ENCODE measurements at regions not wholly inside any gene's neighbourhood (a gene's known extent, or its start where the extent isn't known, plus 50 kb on each side); places are given as distances from the start of the nearest gene placed in this dataset.
A peak's percentile ranks its signal among the peaks of the same experiment; 100 is the strongest.
"Not testable (repeated sequence)": the region's sequence is repeated elsewhere in the genome, so short reads cannot be mapped to it uniquely, and the experiment has no call there.

DNA sequence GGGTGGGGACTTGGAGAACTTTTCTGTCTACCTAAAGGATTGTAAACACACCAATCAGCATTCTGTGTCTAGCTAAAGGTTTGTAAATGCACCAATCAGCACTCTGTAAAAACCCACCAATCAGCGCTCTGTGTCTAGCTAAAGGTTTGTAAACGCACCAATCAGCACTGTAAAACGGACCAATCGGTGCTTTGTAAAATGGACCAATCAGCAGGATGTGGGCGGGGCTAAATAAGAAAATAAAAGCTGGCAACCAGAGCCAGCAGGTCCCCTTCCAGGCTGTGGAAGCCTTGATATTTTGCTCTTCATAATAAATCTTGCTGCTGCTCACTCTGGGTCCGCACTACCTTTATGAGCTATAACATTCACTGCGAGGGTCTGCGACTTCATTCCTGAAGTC, 331.3 kb downstream of the SUCLG1 start:
- H3K36me3 Mint-ChIP-seq (ENCODE audit: low read depth); H3K27me3 Mint-ChIP-seq; H3K27ac Mint-ChIP-seq; H3K4me1 Mint-ChIP-seq; H3K4me3 Mint-ChIP-seq; DNase-seq; intact Hi-C loops (cut with micrococcal nuclease); H3K9me3 Mint-ChIP-seq: not testable (repeated sequence)

DNA sequence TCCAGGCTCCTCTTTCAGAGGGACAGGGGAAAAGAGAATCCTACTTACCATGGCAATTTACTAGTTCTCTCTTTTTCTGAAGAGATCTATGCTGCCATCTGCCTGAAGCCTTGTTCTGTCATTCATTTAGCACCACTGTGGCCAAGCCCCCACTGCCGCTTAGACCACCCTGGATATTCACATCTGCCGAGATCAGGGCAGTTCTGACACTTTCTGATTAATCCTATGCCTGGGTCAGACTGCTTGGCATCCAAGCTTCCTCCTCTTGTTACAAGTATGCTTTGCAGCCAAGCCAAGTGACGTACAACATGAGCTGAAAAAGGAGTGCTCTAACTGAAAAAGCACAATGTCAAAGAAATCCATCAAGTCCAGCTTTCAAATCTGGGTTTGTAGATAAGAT, 332.6 kb downstream of the SUCLG1 start:
- intact Hi-C loops (cut with micrococcal nuclease): no loop called here

GRCh38 chr2:84126084-84126483, 333.0 kb downstream of the SUCLG1 start:
- H3K36me3 Mint-ChIP-seq (ENCODE audit: low read depth): no peaks in the 10 kb centered on the region
- intact Hi-C loops (cut with micrococcal nuclease): no loop called here
- no peaks in the 10 kb centered on the region for H3K4me1 Mint-ChIP-seq
- no peaks in the 10 kb centered on the region for H3K9me3 Mint-ChIP-seq
- no peak overlapping the region for H3K27ac Mint-ChIP-seq
- peaks cover 2% of the 10 kb centered on the region for H3K27me3 Mint-ChIP-seq
- DNase-seq: no peak
- no peak overlapping the region for H3K4me3 Mint-ChIP-seq

More for the DNA sequence above, 332.6 kb downstream of the SUCLG1 start:
- Mint-ChIP-seq H3K36me3 (ENCODE audit: low read depth) (no peaks in the 10 kb centered on the region), H3K9me3 (no peaks in the 10 kb centered on the region), H3K4me3 (no peak overlapping the region), H3K4me1 (no peaks in the 10 kb centered on the region), H3K27me3 (no peaks in the 10 kb centered on the region), H3K27ac (no peak overlapping the region)
- DNase-seq: no peak

DNA sequence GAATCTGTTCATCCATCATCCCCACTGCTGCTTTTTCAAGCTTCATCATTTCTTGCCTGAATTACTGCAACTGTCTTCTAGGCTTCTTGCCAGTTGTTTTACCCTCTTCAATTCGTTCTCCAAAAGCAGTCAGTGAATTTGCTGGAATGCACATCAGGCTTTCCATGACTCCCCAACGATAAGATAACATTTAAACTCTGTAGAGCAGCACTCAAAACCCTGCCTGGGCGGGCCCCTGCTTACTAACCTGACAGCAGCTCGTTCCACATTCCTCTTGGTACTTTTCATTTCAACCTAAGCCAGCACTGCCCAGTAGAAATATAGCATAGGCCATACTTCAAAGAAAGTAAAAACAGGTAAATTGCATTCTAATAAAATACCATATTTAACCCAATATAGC, 342.9 kb downstream of the SUCLG1 start:
- no peak overlapping the region for H3K27ac Mint-ChIP-seq

DNA sequence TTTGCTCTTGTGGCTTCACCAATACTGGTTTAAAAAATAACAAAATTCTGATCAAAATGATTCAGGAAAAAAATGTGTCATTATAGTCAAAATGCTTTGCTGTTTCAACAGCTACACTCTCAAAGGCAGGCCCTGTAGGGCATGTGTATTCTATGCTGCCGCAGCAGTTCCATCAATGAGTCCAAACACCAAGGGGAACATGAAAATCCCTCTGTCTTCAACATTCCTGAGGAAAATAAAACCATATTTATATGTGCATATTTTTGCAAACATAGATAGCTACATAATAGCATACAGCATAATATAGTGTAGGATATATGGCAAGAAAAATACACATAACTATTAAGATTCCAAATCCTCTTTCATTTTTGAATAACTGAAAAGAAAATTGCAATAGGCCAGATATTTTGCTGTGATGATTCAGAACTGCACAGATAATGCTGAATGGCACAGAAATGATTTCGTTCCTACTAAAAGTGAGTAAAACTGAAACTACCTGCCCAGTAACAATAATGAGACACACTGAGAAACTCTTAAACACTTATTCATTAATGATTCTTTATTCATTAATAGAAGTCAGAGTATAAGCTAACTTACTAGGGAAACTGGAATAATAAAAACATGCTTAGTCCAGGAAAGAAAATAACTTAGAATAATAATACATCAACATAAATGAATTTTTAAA, 343.8 kb downstream of the SUCLG1 start:
- Mint-ChIP-seq H3K9me3 (no peaks in the 10 kb centered on the region), H3K4me1 (no peaks in the 10 kb centered on the region), H3K27ac (no peak overlapping the region), H3K4me3 (no peak overlapping the region), H3K27me3 (no peaks in the 10 kb centered on the region), H3K36me3 (ENCODE audit: low read depth) (no peaks in the 10 kb centered on the region)
- DNase-seq: no peak
- intact Hi-C loops (cut with micrococcal nuclease): no loop called here

More for the DNA sequence above, 342.9 kb downstream of the SUCLG1 start:
- DNase-seq: no peak
- intact Hi-C loops (cut with micrococcal nuclease): no loop called here
- no peaks in the 10 kb centered on the region for H3K4me1 Mint-ChIP-seq
- no peaks in the 10 kb centered on the region for H3K36me3 Mint-ChIP-seq (ENCODE audit: low read depth)
- no peak overlapping the region for H3K4me3 Mint-ChIP-seq
- H3K27me3 Mint-ChIP-seq: peaks cover under 1% of the 10 kb centered on the region
- H3K9me3 Mint-ChIP-seq: no peaks in the 10 kb centered on the region

DNA sequence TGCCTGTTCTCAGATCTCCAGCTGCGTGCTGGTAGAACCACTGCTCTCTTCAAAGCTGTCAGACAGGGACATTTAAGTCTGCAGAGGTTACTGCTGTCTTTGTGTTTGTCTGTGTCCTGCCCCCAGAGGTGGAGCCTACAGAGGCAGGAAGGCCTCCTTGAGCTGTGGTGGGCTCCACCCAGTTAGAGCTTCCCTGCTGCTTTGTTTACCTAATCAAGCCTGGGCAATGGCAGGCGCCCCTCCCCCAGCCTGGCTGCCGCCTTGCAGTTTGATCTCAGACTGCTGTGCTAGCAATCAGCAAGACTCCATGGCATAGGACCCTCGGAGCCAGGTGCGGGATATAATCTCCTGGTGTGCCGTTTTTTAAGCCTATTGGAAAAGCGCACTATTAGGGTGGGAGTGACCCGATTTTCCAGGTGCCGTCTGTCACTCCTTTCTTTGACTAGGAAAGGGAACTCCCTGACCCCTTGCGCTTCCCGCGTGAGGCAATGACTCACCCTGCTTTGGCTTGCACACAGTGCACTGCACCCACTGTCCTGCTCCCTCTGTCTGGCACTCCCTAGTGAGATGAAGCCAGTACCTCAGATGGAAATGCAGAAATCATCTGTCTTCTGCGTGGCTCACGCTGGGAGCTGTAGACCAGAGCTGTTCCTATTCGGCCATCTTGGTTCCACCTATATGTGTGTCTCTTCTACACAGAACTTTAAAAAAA, 355.1 kb downstream of the SUCLG1 start:
- H3K27ac Mint-ChIP-seq; DNase-seq; H3K27me3 Mint-ChIP-seq; H3K36me3 Mint-ChIP-seq (ENCODE audit: low read depth); H3K9me3 Mint-ChIP-seq; intact Hi-C loops (cut with micrococcal nuclease); H3K4me1 Mint-ChIP-seq; H3K4me3 Mint-ChIP-seq: not testable (repeated sequence)

GRCh38 chr2:84102274-84102673, 356.8 kb downstream of the SUCLG1 start:
- Mint-ChIP-seq H3K27ac (no peak overlapping the region), H3K9me3 (no peaks in the 10 kb centered on the region), H3K4me3 (no peak overlapping the region), H3K4me1 (no peaks in the 10 kb centered on the region), H3K27me3 (no peaks in the 10 kb centered on the region), H3K36me3 (ENCODE audit: low read depth) (no peaks in the 10 kb centered on the region)
- intact Hi-C loops (cut with micrococcal nuclease): no loop called here
- no peak for DNase-seq

- H3K9me3 Mint-ChIP-seq: no peaks in the 10 kb centered on the region
- no peak overlapping the region for H3K27ac Mint-ChIP-seq
- peaks cover 8% of the 10 kb centered on the region for H3K27me3 Mint-ChIP-seq
- intact Hi-C loops (cut with micrococcal nuclease): no loop called here
- H3K4me1 Mint-ChIP-seq: no peaks in the 10 kb centered on the region
- H3K36me3 Mint-ChIP-seq (ENCODE audit: low read depth): no peaks in the 10 kb centered on the region
- no peak overlapping the region for H3K4me3 Mint-ChIP-seq
- no peak for DNase-seq
Observed at GRCh38 chr2:84088656-84089055, 370.4 kb downstream of the SUCLG1 start.

GRCh38 chr2:84085562-84085961, 373.5 kb downstream of the SUCLG1 start:
- H3K4me1 Mint-ChIP-seq: no peaks in the 10 kb centered on the region
- no peak overlapping the region for H3K4me3 Mint-ChIP-seq
- intact Hi-C loops (cut with micrococcal nuclease): no loop called here

DNA sequence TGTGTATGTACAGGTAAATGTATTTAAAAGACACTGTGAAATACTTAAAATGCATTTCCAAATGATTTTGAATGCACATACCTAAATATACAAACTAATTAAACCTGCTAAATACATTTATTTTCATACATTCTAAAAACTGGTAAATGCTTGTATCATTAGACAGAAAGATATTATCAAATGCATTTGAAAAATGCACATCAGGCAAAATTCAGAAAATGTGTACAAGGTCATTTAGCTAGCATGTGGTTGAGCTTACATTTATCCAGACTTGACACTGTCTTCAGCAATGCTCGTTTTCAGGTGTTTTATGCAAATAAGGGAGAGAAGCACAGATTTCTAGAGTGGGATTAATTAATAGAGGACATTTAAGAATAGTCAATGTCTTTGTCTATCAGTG, 374.2 kb downstream of the SUCLG1 start:
- H3K27me3 Mint-ChIP-seq: peaks cover 8% of the 10 kb centered on the region
- no peaks in the 10 kb centered on the region for H3K36me3 Mint-ChIP-seq (ENCODE audit: low read depth)
- H3K4me3 Mint-ChIP-seq: no peak overlapping the region
- H3K27ac Mint-ChIP-seq: no peak overlapping the region
- DNase-seq: no peak
- H3K9me3 Mint-ChIP-seq: no peaks in the 10 kb centered on the region
- intact Hi-C loops (cut with micrococcal nuclease): no loop called here
- H3K4me1 Mint-ChIP-seq: no peaks in the 10 kb centered on the region

More at GRCh38 chr2:84085562-84085961, 373.5 kb downstream of the SUCLG1 start:
- Mint-ChIP-seq H3K36me3 (ENCODE audit: low read depth) (no peaks in the 10 kb centered on the region), H3K27me3 (peaks cover 8% of the 10 kb centered on the region), H3K9me3 (no peaks in the 10 kb centered on the region), H3K27ac (no peak overlapping the region)
- DNase-seq: no peak

DNA sequence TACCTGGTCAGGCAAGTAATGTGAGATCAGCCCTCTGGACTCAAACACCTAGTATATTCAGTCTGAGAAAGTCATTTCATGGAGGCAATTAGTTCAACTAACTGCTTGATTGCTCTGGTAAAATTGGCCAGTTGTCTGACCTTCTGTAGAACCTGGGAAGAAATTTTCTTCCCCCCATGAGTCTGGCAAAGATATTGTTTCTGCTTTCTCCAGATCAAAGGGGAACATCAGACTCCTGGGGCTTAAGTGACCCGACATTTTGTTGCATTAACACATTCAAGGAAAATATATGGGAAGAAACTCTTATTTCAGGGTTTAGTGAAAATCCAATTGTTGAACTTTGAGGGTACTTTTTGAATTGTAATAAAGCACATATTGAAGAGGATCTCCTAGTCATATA, 375.1 kb downstream of the SUCLG1 start:
- peaks cover 8% of the 10 kb centered on the region for H3K27me3 Mint-ChIP-seq
- intact Hi-C loops (cut with micrococcal nuclease): no loop called here
- H3K4me1 Mint-ChIP-seq: no peaks in the 10 kb centered on the region
- no peaks in the 10 kb centered on the region for H3K36me3 Mint-ChIP-seq (ENCODE audit: low read depth)
- H3K27ac Mint-ChIP-seq: no peak overlapping the region
- DNase-seq: no peak
- H3K4me3 Mint-ChIP-seq: no peak overlapping the region
- no peaks in the 10 kb centered on the region for H3K9me3 Mint-ChIP-seq

DNA sequence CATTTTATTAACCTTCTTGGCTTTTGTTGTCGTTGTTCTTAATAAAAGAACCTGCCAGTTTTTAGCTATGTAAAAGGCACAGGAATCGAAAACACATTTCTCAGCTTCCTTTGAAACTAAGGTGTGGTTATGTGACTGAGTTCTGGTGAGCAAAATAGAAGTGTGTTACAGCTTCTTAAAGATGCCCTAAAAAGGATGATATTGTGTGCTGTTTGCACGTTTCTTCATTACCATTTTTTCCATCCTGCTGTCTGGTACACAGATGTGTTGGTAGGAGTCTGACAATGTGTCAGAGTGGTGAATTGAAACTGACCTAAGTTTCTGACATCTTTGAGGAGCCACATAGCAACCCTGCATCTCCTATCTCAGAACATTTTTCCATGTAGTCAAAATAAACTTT, 380.6 kb downstream of the SUCLG1 start:
- intact Hi-C loops (cut with micrococcal nuclease): no loop called here
- no peak for DNase-seq
- no peaks in the 10 kb centered on the region for H3K36me3 Mint-ChIP-seq (ENCODE audit: low read depth)
- H3K9me3 Mint-ChIP-seq: no peaks in the 10 kb centered on the region
- no peaks in the 10 kb centered on the region for H3K4me1 Mint-ChIP-seq
- no peak overlapping the region for H3K27ac Mint-ChIP-seq
- no peak overlapping the region for H3K4me3 Mint-ChIP-seq
- H3K27me3 Mint-ChIP-seq: no peaks in the 10 kb centered on the region

DNA sequence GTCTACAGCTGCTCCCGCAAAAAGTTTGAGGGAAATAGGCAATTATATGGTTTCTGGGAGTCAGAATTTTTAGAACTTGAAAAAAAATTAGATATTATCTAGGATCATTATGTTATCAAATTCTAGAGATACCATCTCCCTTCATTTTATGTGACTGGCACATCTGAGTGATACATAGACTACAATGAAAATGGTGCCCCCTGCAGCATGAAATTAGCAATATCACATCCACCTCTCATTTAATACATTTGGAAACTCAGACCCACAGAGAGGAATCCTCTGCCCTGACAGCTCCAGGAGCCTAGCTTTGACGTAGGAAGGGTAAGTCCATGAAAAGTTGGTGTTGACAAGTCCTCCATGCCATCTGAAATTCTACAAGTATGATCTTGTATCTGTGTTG, 381.6 kb downstream of the SUCLG1 start:
- Mint-ChIP-seq H3K27me3 (no peaks in the 10 kb centered on the region), H3K4me3 (no peak overlapping the region), H3K36me3 (ENCODE audit: low read depth) (no peaks in the 10 kb centered on the region), H3K27ac (no peak overlapping the region), H3K4me1 (no peaks in the 10 kb centered on the region), H3K9me3 (no peaks in the 10 kb centered on the region)
- intact Hi-C loops (cut with micrococcal nuclease): no loop called here
- DNase-seq: peak; percentile 57

GRCh38 chr2:84071050-84071449, 388.0 kb downstream of the SUCLG1 start:
- no peak for DNase-seq
- no peaks in the 10 kb centered on the region for H3K27me3 Mint-ChIP-seq
- H3K9me3 Mint-ChIP-seq: no peaks in the 10 kb centered on the region
- H3K4me3 Mint-ChIP-seq: no peak overlapping the region
- H3K27ac Mint-ChIP-seq: no peak overlapping the region
- no peaks in the 10 kb centered on the region for H3K4me1 Mint-ChIP-seq
- no peaks in the 10 kb centered on the region for H3K36me3 Mint-ChIP-seq (ENCODE audit: low read depth)
- intact Hi-C loops (cut with micrococcal nuclease): no loop called here

- intact Hi-C loops (cut with micrococcal nuclease): no loop called here
- no peaks in the 10 kb centered on the region for H3K36me3 Mint-ChIP-seq (ENCODE audit: low read depth)
- DNase-seq: no peak
- H3K9me3 Mint-ChIP-seq: no peaks in the 10 kb centered on the region
- no peak overlapping the region for H3K4me3 Mint-ChIP-seq
- H3K4me1 Mint-ChIP-seq: no peaks in the 10 kb centered on the region
- no peaks in the 10 kb centered on the region for H3K27me3 Mint-ChIP-seq
- H3K27ac Mint-ChIP-seq: no peak overlapping the region
Observed at GRCh38 chr2:84065857-84066256, 393.2 kb downstream of the SUCLG1 start.

Data from activated CD4-positive, alpha-beta T cell treated with anti-CD3 and anti-CD28 coated beads, Interleukin-2, amount 10 ng/mL, durations not matched to agents 24 days and 14 days (primary cell).